ENCODE measurements at regions not wholly inside any gene's neighbourhood (a gene's known extent, or its start where the extent isn't known, plus 50 kb on each side); places are given as distances from the start of the nearest gene placed in this dataset.

GRCh38 chr10:93149761-93150160 lies 76.1 kb downstream of the CYP26A1 start:
- no peak for TF ChIP-seq CTCF (IDR thresholded peaks at IDR 0.05)
- TF ChIP-seq POLR2A (IDR thresholded peaks at IDR 0.05): no peak

Measured in thyroid gland (tissue), 4 donors.